ENCODE measurements at regions not wholly inside any gene's neighbourhood (a gene's known extent, or its start where the extent isn't known, plus 50 kb on each side); places are given as distances from the start of the nearest gene placed in this dataset.

GRCh38 chr4:65202853-65203236 is 467.4 kb downstream of the EPHA5 start:
- Histone ChIP-seq H3K27me3 (no peaks in the 10 kb centered on the region), H3K4me1 (no peaks in the 10 kb centered on the region), H3K27ac (no peak overlapping the region), H3K36me3 (no peaks in the 10 kb centered on the region), H3K9me3 (no peaks in the 10 kb centered on the region), H3K4me3 (no peak overlapping the region)
- intact Hi-C loops (cut with DNase I; ENCODE audit: low total_unique reads) = no loop called here
- TF ChIP-seq CTCF (IDR thresholded peaks at IDR 0.05) (no peak), POLR2A (IDR thresholded peaks at IDR 0.05) (no peak)
- no peak for DNase-seq

- H3K9me3 ChIP-seq = no peaks in the 10 kb centered on the region
- H3K27me3 ChIP-seq = no peaks in the 10 kb centered on the region
- no peak overlapping the region for H3K4me3 ChIP-seq
- intact Hi-C loops (cut with DNase I; ENCODE audit: low total_unique reads) = no loop called here
- DNase-seq = no peak
- no peak for TF ChIP-seq CTCF (IDR thresholded peaks at IDR 0.05)
- no peak for TF ChIP-seq POLR2A (IDR thresholded peaks at IDR 0.05)
- H3K27ac ChIP-seq = no peak overlapping the region
- H3K4me1 ChIP-seq = no peaks in the 10 kb centered on the region
- no peaks in the 10 kb centered on the region for H3K36me3 ChIP-seq
Measured at GRCh38 chr4:65202165-65202852, 468.0 kb downstream of the EPHA5 start.

DNA sequence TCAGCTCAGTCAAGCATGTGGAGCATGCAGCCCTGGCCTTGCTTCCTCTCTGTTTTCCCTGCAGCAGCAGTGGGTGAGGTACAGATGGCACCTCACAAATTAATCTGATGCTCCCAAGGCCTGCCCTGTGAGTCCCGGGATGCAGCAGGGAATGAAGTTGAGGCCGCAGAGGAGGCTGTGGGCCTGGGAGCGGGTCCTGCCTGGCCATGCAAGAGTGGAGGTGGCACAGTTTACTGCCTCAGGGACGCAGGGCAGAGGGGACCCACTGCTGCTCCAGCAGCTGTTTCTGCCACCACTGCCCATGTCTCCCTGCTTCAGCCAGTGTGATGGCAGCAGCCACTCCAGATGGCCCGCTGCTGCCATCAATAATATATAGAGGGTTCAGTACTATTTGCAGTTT is 474.6 kb downstream of the EPHA5 start:
- H3K36me3 ChIP-seq = no peaks in the 10 kb centered on the region
- no peak for DNase-seq
- H3K4me3 ChIP-seq = no peak overlapping the region
- TF ChIP-seq CTCF (IDR thresholded peaks at IDR 0.05) = no peak
- no peak for TF ChIP-seq POLR2A (IDR thresholded peaks at IDR 0.05)
- no peaks in the 10 kb centered on the region for H3K4me1 ChIP-seq
- H3K27ac ChIP-seq = no peak overlapping the region
- H3K27me3 ChIP-seq = no peaks in the 10 kb centered on the region
- intact Hi-C loops (cut with DNase I; ENCODE audit: low total_unique reads) = no loop called here
- H3K9me3 ChIP-seq = no peaks in the 10 kb centered on the region

GRCh38 chr4:65195002-65195401 is 475.3 kb downstream of the EPHA5 start:
- TF ChIP-seq POLR2A (IDR thresholded peaks at IDR 0.05) = no peak
- no peak for TF ChIP-seq CTCF (IDR thresholded peaks at IDR 0.05)
- no peaks in the 10 kb centered on the region for H3K9me3 ChIP-seq
- intact Hi-C loops (cut with DNase I; ENCODE audit: low total_unique reads) = no loop called here

DNA sequence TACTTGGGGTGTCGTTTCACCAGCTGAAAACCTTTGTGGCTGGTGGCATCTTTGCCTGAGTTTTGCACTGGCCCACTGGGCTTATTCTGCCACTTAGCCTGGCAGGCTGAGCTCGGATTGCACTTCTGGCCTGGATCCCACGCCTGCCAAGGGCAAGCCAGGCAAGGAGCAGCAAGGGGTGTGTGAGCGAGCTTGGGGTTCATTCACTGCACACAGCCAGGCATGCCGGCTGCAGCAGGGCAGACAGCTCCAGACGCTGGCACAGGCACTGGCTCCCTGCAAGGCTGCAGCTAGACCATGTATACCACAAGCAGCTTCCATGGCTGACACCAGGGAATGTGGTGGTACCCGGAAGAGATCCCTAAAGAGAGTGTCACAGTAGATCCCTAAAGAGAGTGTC is 476.3 kb downstream of the EPHA5 start:
- intact Hi-C loops (cut with DNase I; ENCODE audit: low total_unique reads) = no loop called here
- Histone ChIP-seq H3K36me3 (no peaks in the 10 kb centered on the region), H3K4me1 (no peaks in the 10 kb centered on the region), H3K9me3 (no peaks in the 10 kb centered on the region), H3K4me3 (no peak overlapping the region), H3K27ac (no peak overlapping the region), H3K27me3 (no peaks in the 10 kb centered on the region)
- TF ChIP-seq POLR2A (IDR thresholded peaks at IDR 0.05) = no peak
- no peak for TF ChIP-seq CTCF (IDR thresholded peaks at IDR 0.05)
- DNase-seq = no peak

More at GRCh38 chr4:65195002-65195401, 475.3 kb downstream of the EPHA5 start:
- Histone ChIP-seq H3K27me3 (no peaks in the 10 kb centered on the region), H3K36me3 (no peaks in the 10 kb centered on the region), H3K4me1 (no peaks in the 10 kb centered on the region), H3K27ac (no peak overlapping the region), H3K4me3 (no peak overlapping the region)
- no peak for DNase-seq

All from uterus (tissue), 3 donors.